Activated CD8-positive, alpha-beta T cell treated with anti-CD3 and anti-CD28 coated beads for 36 hours (primary cell): ENCODE measurements at regions not wholly inside any gene's neighbourhood (a gene's known extent, or its start where the extent isn't known, plus 50 kb on each side); places are given as distances from the start of the nearest gene placed in this dataset.
"Not testable (repeated sequence)": the region's sequence is repeated elsewhere in the genome, so short reads cannot be mapped to it uniquely, and the experiment has no call there.

Experiments
- ATAC-seq: fragments of 200-7000 bp; cut with Tn5 transposase; one replicate; pipeline ENCODE4 v1.10.0; 2021; ENCODE audit warnings: mild to moderate bottlenecking, moderate library complexity
- CTCF ChIA-PET: fragments of 350-600 bp; sonication (Branson Sonifier 250); formaldehyde crosslinking; loops from one replicate; lab custom pipeline; 2021; ENCODE audit warnings: antibody characterized with exemption; lab: Charles Lee
- POLR2A ChIA-PET: fragments of 350-600 bp; sonication (Branson Sonifier 250); formaldehyde crosslinking; loops from one replicate; lab custom pipeline; 2021; ENCODE audit warnings: antibody characterized with exemption; lab: Charles Lee
- DNase-seq: peaks from one replicate; pipeline ENCODE4 v3.0.0-alpha.2; 2020
- H3K27ac Mint-ChIP-seq: one replicate; pipeline ENCODE4 v1.8.0; 2021; ENCODE audit warnings: mild to moderate bottlenecking, mixed read lengths
- H3K27me3 Mint-ChIP-seq: one replicate; pipeline ENCODE4 v1.8.0; 2021; ENCODE audit warnings: mixed read lengths
- H3K36me3 Mint-ChIP-seq: one replicate; pipeline ENCODE4 v1.8.0; 2021; ENCODE audit warnings: low read depth, mixed read lengths
- H3K4me1 Mint-ChIP-seq: one replicate; pipeline ENCODE4 v1.8.0; 2021; ENCODE audit warnings: low read depth, mixed read lengths
- H3K4me3 Mint-ChIP-seq: one replicate; pipeline ENCODE4 v1.8.0; 2021; ENCODE audit warnings: mild to moderate bottlenecking, moderate library complexity, mixed read lengths
- H3K9me3 Mint-ChIP-seq: one replicate; pipeline ENCODE4 v1.8.0; 2021; ENCODE audit warnings: mixed read lengths
- intact Hi-C: fragments of 100-400 bp; cut with micrococcal nuclease; formaldehyde crosslinking; loops from one replicate; pipeline ENCODE4 v1.10.0; 2022
- TF ChIP-seq, protein P1 (sequence below): fragments of 200-600 bp; IDR thresholded peaks from one replicate; pipeline ENCODE4 v1.8.0; 2022; ENCODE audit warnings: antibody characterized with exemption, mild to moderate bottlenecking

- ATAC-seq (no peak), DNase-seq (no peak)
- intact Hi-C loops = no loop called here
- no peaks in the 10 kb centered on the region for H3K27me3 Mint-ChIP-seq
- no peak overlapping the region for H3K27ac Mint-ChIP-seq
- H3K4me3 Mint-ChIP-seq = no peak overlapping the region
- no peaks in the 10 kb centered on the region for H3K4me1 Mint-ChIP-seq
- H3K9me3 Mint-ChIP-seq = peaks cover 8% of the 10 kb centered on the region
- TF ChIP-seq, protein P1, sequence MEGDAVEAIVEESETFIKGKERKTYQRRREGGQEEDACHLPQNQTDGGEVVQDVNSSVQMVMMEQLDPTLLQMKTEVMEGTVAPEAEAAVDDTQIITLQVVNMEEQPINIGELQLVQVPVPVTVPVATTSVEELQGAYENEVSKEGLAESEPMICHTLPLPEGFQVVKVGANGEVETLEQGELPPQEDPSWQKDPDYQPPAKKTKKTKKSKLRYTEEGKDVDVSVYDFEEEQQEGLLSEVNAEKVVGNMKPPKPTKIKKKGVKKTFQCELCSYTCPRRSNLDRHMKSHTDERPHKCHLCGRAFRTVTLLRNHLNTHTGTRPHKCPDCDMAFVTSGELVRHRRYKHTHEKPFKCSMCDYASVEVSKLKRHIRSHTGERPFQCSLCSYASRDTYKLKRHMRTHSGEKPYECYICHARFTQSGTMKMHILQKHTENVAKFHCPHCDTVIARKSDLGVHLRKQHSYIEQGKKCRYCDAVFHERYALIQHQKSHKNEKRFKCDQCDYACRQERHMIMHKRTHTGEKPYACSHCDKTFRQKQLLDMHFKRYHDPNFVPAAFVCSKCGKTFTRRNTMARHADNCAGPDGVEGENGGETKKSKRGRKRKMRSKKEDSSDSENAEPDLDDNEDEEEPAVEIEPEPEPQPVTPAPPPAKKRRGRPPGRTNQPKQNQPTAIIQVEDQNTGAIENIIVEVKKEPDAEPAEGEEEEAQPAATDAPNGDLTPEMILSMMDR = no peak
- POLR2A ChIA-PET = no interaction called here
- H3K36me3 Mint-ChIP-seq = no peaks in the 10 kb centered on the region
- CTCF ChIA-PET = no interaction called here
Measured at GRCh38 chr7:13610372-13610771, 379.1 kb downstream of the ETV1 start.

DNA sequence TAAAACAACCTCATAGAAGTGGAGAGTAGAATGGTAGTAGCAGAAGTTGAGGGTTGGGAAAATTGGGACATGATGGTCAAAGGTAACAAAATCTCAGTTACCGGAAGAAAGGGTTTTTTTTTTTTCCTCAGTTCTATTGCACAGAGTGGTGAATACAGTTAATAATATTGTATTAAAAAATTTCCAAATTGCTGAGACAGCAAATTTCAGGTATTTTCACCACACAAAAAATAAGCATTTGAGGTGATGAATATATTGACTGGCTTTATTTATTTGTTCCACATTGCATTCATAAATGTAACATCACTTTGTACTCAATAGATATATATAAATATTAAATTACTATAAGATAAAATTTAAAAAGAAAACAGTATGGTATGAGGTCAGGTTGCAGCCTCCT is 373.8 kb downstream of the ETV1 start:
- ChIA-PET POLR2A (no interaction called here), CTCF (no interaction called here)
- H3K4me3 Mint-ChIP-seq = no peak overlapping the region
- H3K27ac Mint-ChIP-seq = no peak overlapping the region
- no peaks in the 10 kb centered on the region for H3K4me1 Mint-ChIP-seq
- DNase-seq (no peak), ATAC-seq (no peak)
- TF ChIP-seq, protein P1 = no peak
- H3K9me3 Mint-ChIP-seq = peaks cover 1% of the 10 kb centered on the region
- no peaks in the 10 kb centered on the region for H3K36me3 Mint-ChIP-seq
- no peaks in the 10 kb centered on the region for H3K27me3 Mint-ChIP-seq
- intact Hi-C loops = no loop called here

DNA sequence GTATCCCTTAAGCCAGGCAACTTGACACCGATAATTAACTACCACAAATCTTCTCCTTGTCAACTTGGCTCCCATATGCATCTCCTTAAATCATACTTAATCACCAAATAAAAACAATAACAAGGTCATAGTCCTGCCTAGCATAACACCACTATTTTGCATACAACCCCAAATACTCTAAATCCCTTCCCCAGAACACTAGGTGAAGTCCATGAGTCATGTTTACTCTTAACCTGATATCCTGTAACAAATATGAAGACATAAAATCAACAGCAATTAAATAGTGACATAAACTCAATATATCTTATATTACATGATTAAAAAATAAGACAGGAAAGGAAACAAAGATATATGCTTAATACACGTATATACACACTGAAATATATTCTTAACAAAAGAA is 362.0 kb downstream of the ETV1 start:
- no peak overlapping the region for H3K27ac Mint-ChIP-seq
- no peak for ATAC-seq
- ChIA-PET POLR2A (no interaction called here), CTCF (no interaction called here)
- DNase-seq = no peak
- intact Hi-C loops = no loop called here
- H3K36me3 Mint-ChIP-seq = no peaks in the 10 kb centered on the region
- H3K4me3 Mint-ChIP-seq = no peak overlapping the region
- no peaks in the 10 kb centered on the region for H3K27me3 Mint-ChIP-seq
- no peaks in the 10 kb centered on the region for H3K9me3 Mint-ChIP-seq
- TF ChIP-seq, protein P1 = no peak
- no peaks in the 10 kb centered on the region for H3K4me1 Mint-ChIP-seq

- Mint-ChIP-seq H3K27me3 (no peaks in the 10 kb centered on the region), H3K4me1 (no peaks in the 10 kb centered on the region), H3K27ac (no peak overlapping the region), H3K36me3 (no peaks in the 10 kb centered on the region), H3K9me3 (no peaks in the 10 kb centered on the region), H3K4me3 (no peak overlapping the region)
- ChIA-PET CTCF (no interaction called here), POLR2A (no interaction called here)
- DNase-seq = no peak
- TF ChIP-seq, protein P1 = no peak
- no peak for ATAC-seq
- intact Hi-C loops = no loop called here
Measured at GRCh38 chr7:13628239-13629001, 361.0 kb downstream of the ETV1 start.

- H3K36me3 Mint-ChIP-seq, H3K27ac Mint-ChIP-seq, ATAC-seq, H3K4me3 Mint-ChIP-seq, H3K4me1 Mint-ChIP-seq, DNase-seq, CTCF ChIA-PET, intact Hi-C loops, POLR2A ChIA-PET, H3K9me3 Mint-ChIP-seq, H3K27me3 Mint-ChIP-seq: not testable (repeated sequence)
Measured at GRCh38 chr7:13631207-13632049, 358.0 kb downstream of the ETV1 start.
